CD4-positive, alpha-beta T cell (primary cell): ENCODE measurements at regions not wholly inside any gene's neighbourhood (a gene's known extent, or its start where the extent isn't known, plus 50 kb on each side); places are given as distances from the start of the nearest gene placed in this dataset.

Experiments
- ATAC-seq: fragments of 200-7000 bp; cut with Tn5 transposase; one replicate; pipeline ENCODE4 v1.10.0; 2022; ENCODE audit warnings: mild to moderate bottlenecking; ENCODE audit not compliant: poor library complexity
- CTCF ChIA-PET: fragments of 350-600 bp; sonication (Branson Sonifier 250); formaldehyde crosslinking; loops from one replicate; lab custom pipeline; 2021; ENCODE audit warnings: antibody characterized with exemption, inconsistent platforms; lab: Charles Lee
- POLR2A ChIA-PET: fragments of 350-600 bp; sonication (Branson Sonifier 250); formaldehyde crosslinking; loops from one replicate; lab custom pipeline; 2021; ENCODE audit warnings: antibody characterized with exemption, inconsistent platforms; lab: Charles Lee
- DNase-seq, 14 experiments: peaks; one replicate each; pipeline ENCODE4 v3.0.0-alpha.2; 2013 to 2020; ENCODE audit warnings: mixed read lengths in 2 of 14
- H3K27ac ChIP-seq, 2 donors: one replicate each; pipeline versions ENCODE4 v1.5.1 to v1.7.0; 2013; ENCODE audit warnings: low read length in 2 of 2, low read depth in 1 of 2, mild to moderate bottlenecking in 1 of 2
- H3K27me3 ChIP-seq, 2 experiments: 1 replicate in 1 of 2; 2 replicates in 1 of 2; pipeline versions ENCODE4 v1.6.1 to v1.7.0; 2013; ENCODE audit warnings: low read length in 2 of 2, control low read depth in 1 of 2, mild to moderate bottlenecking in 1 of 2, moderate library complexity in 1 of 2; ENCODE audit not compliant: insufficient read depth in 2 of 2, control insufficient read depth in 1 of 2
- H3K36me3 ChIP-seq: one replicate; pipeline ENCODE4 v1.6.1; 2013; ENCODE audit warnings: low read length, control low read depth; ENCODE audit not compliant: insufficient read depth
- H3K4me1 ChIP-seq: one replicate; pipeline ENCODE4 v1.6.1; 2013; ENCODE audit warnings: low read length, control low read depth; ENCODE audit not compliant: insufficient read depth
- H3K4me3 ChIP-seq: one replicate; pipeline ENCODE4 v1.5.1; 2013; ENCODE audit warnings: mild to moderate bottlenecking, low read length, moderate library complexity
- H3K9me3 ChIP-seq, 2 experiments: 1 replicate in 1 of 2; 2 replicates in 1 of 2; pipeline versions ENCODE4 v1.6.1 to v1.7.0; 2013; ENCODE audit warnings: low read length in 2 of 2, mild to moderate bottlenecking in 2 of 2, control low read depth in 1 of 2, moderate library complexity in 1 of 2; ENCODE audit not compliant: control insufficient read depth in 1 of 2, insufficient read depth in 1 of 2
- H3K27ac Mint-ChIP-seq: one replicate; pipeline ENCODE4 v1.8.0; 2020; ENCODE audit warnings: mixed read lengths
- H3K27me3 Mint-ChIP-seq: one replicate; pipeline ENCODE4 v1.8.0; 2021; ENCODE audit warnings: mixed read lengths
- H3K36me3 Mint-ChIP-seq: one replicate; pipeline ENCODE4 v1.8.0; 2021; ENCODE audit warnings: low read depth, mixed read lengths
- H3K4me1 Mint-ChIP-seq: one replicate; pipeline ENCODE4 v1.8.0; 2021; ENCODE audit warnings: low read depth, mixed read lengths
- H3K4me3 Mint-ChIP-seq: one replicate; pipeline ENCODE4 v1.8.0; 2020; ENCODE audit warnings: mild to moderate bottlenecking, mixed read lengths
- H3K9me3 Mint-ChIP-seq: one replicate; pipeline ENCODE4 v1.8.0; 2020; ENCODE audit warnings: mixed read lengths
- CTCF ChIP-seq: fragments of 200-600 bp; IDR thresholded peaks from one replicate; pipeline ENCODE4 v1.8.0; 2022; ENCODE audit warnings: antibody characterized with exemption, mild to moderate bottlenecking
- intact Hi-C, 2 experiments: fragments of 100-400 bp; cut with DNase I in 1 of 2; cut with micrococcal nuclease in 1 of 2; formaldehyde crosslinking; loops; one replicate each; pipeline versions ENCODE4 v1.15.1 to v1.9.0; 2023 to 2025; cut with DNase I, micrococcal nuclease

DNA sequence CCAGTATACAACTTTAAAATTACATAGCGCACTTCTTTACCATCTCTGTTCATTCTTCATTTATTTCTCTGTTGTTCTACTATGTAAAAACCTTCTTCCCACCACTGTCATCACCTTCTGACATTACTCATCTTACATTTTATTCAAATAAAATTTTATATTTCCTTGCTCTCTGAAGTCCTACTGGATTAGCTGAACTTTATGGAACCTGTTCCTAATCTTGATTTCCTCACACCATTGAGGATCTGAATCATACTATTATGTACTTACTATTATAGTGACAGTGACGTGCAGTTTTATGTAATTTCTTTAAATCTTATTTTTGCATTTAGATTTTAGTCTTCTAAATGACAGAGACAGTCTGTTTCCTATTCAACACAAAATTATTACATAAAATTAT lies 98.3 kb downstream of the DYNAP start:
- H3K27me3 Mint-ChIP-seq, result no peaks in the 10 kb centered on the region
- intact Hi-C loops, result no loop called here
- Histone ChIP-seq H3K9me3 (no peaks in the 10 kb centered on the region), H3K36me3 (no peaks in the 10 kb centered on the region), H3K4me3 (no peak overlapping the region), H3K4me1 (no peaks in the 10 kb centered on the region), H3K27me3 (no peaks in the 10 kb centered on the region), H3K27ac (no peak overlapping the region)
- no peak for ATAC-seq
- CTCF ChIA-PET, result no interaction called here
- no peaks in the 10 kb centered on the region for H3K36me3 Mint-ChIP-seq
- H3K4me1 Mint-ChIP-seq, result no peaks in the 10 kb centered on the region
- H3K4me3 Mint-ChIP-seq, result no peak overlapping the region
- no peak overlapping the region for H3K27ac Mint-ChIP-seq
- DNase-seq, result no peak
- POLR2A ChIA-PET, result no interaction called here
- H3K9me3 Mint-ChIP-seq, result no peaks in the 10 kb centered on the region
- TF ChIP-seq CTCF, result no peak

DNA sequence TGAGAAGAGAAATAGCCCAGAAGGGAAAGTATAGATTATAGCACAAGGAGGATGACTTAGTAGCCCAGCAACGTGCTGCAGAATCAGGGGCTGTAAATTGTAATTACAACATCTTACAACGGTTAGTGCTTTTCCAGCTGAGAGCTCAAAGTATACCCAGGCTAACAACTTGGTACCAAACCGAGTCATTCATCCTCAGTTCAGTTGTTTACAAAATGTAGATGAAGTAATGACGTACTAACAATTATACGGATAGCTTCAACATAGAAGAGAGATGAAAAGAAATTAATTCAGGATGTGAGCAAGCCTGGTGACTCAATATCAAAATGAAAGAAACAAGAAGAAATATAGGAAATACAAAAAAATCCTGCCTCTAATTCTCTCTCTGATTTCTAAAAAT lies 99.2 kb downstream of the DYNAP start:
- Mint-ChIP-seq H3K36me3 (no peaks in the 10 kb centered on the region), H3K27ac (no peak overlapping the region), H3K9me3 (no peaks in the 10 kb centered on the region), H3K4me1 (no peaks in the 10 kb centered on the region), H3K27me3 (no peaks in the 10 kb centered on the region), H3K4me3 (no peak overlapping the region)
- TF ChIP-seq CTCF, result no peak
- Histone ChIP-seq H3K9me3 (no peaks in the 10 kb centered on the region), H3K27ac (no peak overlapping the region), H3K4me3 (no peak overlapping the region), H3K27me3 (no peaks in the 10 kb centered on the region), H3K36me3 (no peaks in the 10 kb centered on the region), H3K4me1 (no peaks in the 10 kb centered on the region)
- intact Hi-C loops, result no loop called here
- ChIA-PET POLR2A (no interaction called here), CTCF (no interaction called here)
- no peak for ATAC-seq
- no peak for DNase-seq

DNA sequence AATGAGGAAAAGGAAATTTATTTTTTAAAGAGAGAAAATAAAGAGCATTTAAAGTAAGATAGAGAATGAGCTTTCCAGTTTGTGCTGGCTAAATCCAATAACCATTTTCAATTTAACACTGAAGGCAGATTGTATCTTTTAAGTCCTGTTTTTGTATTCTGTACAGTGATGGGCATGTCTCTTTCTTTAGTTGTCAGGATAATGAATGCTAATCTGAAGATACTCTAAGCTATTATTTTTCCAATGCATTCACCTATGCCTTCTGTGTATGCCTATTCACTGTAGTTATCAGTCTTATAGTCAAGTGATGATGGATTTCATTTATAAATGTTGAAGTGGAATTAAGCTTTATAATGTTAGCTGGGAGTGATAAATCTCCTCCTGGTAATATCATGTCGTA lies 101.4 kb downstream of the DYNAP start:
- POLR2A ChIA-PET, result no interaction called here
- no peaks in the 10 kb centered on the region for H3K36me3 ChIP-seq
- intact Hi-C loops, result no loop called here
- CTCF ChIA-PET, result no interaction called here
- no peak overlapping the region for H3K27ac ChIP-seq
- Mint-ChIP-seq H3K4me1 (no peaks in the 10 kb centered on the region), H3K27ac (no peak overlapping the region), H3K36me3 (no peaks in the 10 kb centered on the region), H3K9me3 (no peaks in the 10 kb centered on the region), H3K4me3 (no peak overlapping the region), H3K27me3 (no peaks in the 10 kb centered on the region)
- H3K4me3 ChIP-seq, result no peak overlapping the region
- ATAC-seq (no peak), DNase-seq (no peak)
- H3K9me3 ChIP-seq, result no peaks in the 10 kb centered on the region
- no peaks in the 10 kb centered on the region for H3K27me3 ChIP-seq
- no peak for TF ChIP-seq CTCF
- no peaks in the 10 kb centered on the region for H3K4me1 ChIP-seq
